GM23338 (cell line): ENCODE measurements at regions not wholly inside any gene's neighbourhood (a gene's known extent, or its start where the extent isn't known, plus 50 kb on each side); places are given as distances from the start of the nearest gene placed in this dataset.

Experiments used
- ATAC-seq: fragments of 200-7000 bp; cut with Tn5 transposase; 3 replicates; pipeline ENCODE4 v1.9.1; 2020
- DNase-seq: peaks from one replicate; pipeline ENCODE4 v3.0.0-alpha.2; 2015; ENCODE audit warnings: low spot score
- H2AFZ ChIP-seq: fragments of 200-600 bp; sonication (generic); 2 replicates; pipeline ENCODE4 v1.8.0; 2016; ENCODE audit warnings: antibody characterized with exemption, mild to moderate bottlenecking, moderate library complexity
- H3F3A ChIP-seq: fragments of 200-600 bp; sonication (generic); replicated peaks from 2 replicates; pipeline ENCODE4 v1.8.0; 2017; ENCODE audit warnings: antibody characterized with exemption, mixed run types, low read depth
- H3K27ac ChIP-seq: fragments of 200-600 bp; sonication (generic); 2 replicates; pipeline ENCODE4 v1.6.1; 2016; ENCODE audit warnings: low read depth
- H3K27me3 ChIP-seq: fragments of 200-600 bp; sonication (generic); 2 replicates; pipeline ENCODE4 v1.8.0; 2016; ENCODE audit warnings: mild to moderate bottlenecking, mixed run types, moderate library complexity; ENCODE audit not compliant: insufficient read depth
- H3K36me3 ChIP-seq: fragments of 200-600 bp; sonication (generic); 2 replicates; pipeline ENCODE4 v1.8.0; 2016; ENCODE audit warnings: mild to moderate bottlenecking; ENCODE audit not compliant: insufficient read depth
- H3K4me1 ChIP-seq: fragments of 200-600 bp; sonication (generic); 2 replicates; pipeline ENCODE4 v1.8.0; 2016; ENCODE audit warnings: mild to moderate bottlenecking, moderate library complexity; ENCODE audit not compliant: insufficient read depth
- H3K4me2 ChIP-seq: fragments of 200-600 bp; sonication (generic); 2 replicates; pipeline ENCODE4 v1.7.1; 2017; ENCODE audit warnings: mixed run types
- H3K4me3 ChIP-seq: fragments of 200-600 bp; sonication (generic); 2 replicates; pipeline ENCODE4 v1.6.1; 2016; ENCODE audit warnings: mixed run types
- H3K79me2 ChIP-seq: fragments of 200-600 bp; sonication (generic); replicated peaks from 2 replicates; pipeline ENCODE4 v1.8.0; 2017; ENCODE audit warnings: mild to moderate bottlenecking; ENCODE audit not compliant: insufficient read depth
- H3K9me2 ChIP-seq: fragments of 200-600 bp; sonication (generic); 2 replicates; pipeline ENCODE4 v1.8.0; 2017; ENCODE audit not compliant: insufficient read depth
- H4K20me1 ChIP-seq: fragments of 200-600 bp; sonication (generic); replicated peaks from 2 replicates; pipeline ENCODE4 v1.8.0; 2017; ENCODE audit warnings: mild to moderate bottlenecking; ENCODE audit not compliant: insufficient read depth
- H3K27ac Mint-ChIP-seq: 2 replicates; pipeline ENCODE4 v1.8.0; 2020; ENCODE audit warnings: inconsistent platforms, mild to moderate bottlenecking, moderate library complexity, mixed read lengths
- H3K27me3 Mint-ChIP-seq: 3 replicates; pipeline ENCODE4 v1.8.0; 2022; ENCODE audit warnings: low read depth, mild to moderate bottlenecking, moderate library complexity, mixed read lengths, inconsistent platforms; ENCODE audit not compliant: insufficient read depth, poor library complexity
- H3K36me3 Mint-ChIP-seq: 3 replicates; pipeline ENCODE4 v1.8.0; 2021; ENCODE audit warnings: low read depth, mild to moderate bottlenecking, inconsistent platforms, moderate library complexity, mixed read lengths
- H3K4me1 Mint-ChIP-seq: 3 replicates; pipeline ENCODE4 v1.8.0; 2020; ENCODE audit warnings: mild to moderate bottlenecking, inconsistent platforms, mixed read lengths
- H3K4me3 Mint-ChIP-seq: 3 replicates; pipeline ENCODE4 v1.8.0; 2021; ENCODE audit warnings: moderate library complexity, mild to moderate bottlenecking, inconsistent platforms, mixed read lengths
- H3K9me3 Mint-ChIP-seq: 3 replicates; pipeline ENCODE4 v1.8.0; 2020; ENCODE audit warnings: moderate library complexity, mild to moderate bottlenecking, inconsistent platforms, mixed read lengths
- CREB1 ChIP-seq: fragments of 250-450 bp; sonication (Bioruptor Pico); IDR thresholded peaks from 2 replicates; pipeline ENCODE4 v1.5.0; 2020; ENCODE audit warnings: low read depth, mild to moderate bottlenecking, moderate library complexity
- EZH2 ChIP-seq: fragments of 200-600 bp; sonication (generic); IDR thresholded peaks from one replicate; pipeline ENCODE4 v1.8.0; 2017; ENCODE audit warnings: antibody characterized with exemption, mild to moderate bottlenecking, low read depth; ENCODE audit not compliant: unreplicated experiment
- EZH2phosphoT487 ChIP-seq: fragments of 200-600 bp; sonication (generic); IDR thresholded peaks from one replicate; pipeline ENCODE4 v1.8.1; 2018; ENCODE audit warnings: antibody characterized with exemption; ENCODE audit not compliant: unreplicated experiment
- POLR2AphosphoS5 ChIP-seq: IDR thresholded peaks from 2 replicates; pipeline ENCODE4 v1.6.1; 2016; ENCODE audit warnings: antibody characterized with exemption, low read depth
- STAT1 ChIP-seq: IDR thresholded peaks from one replicate; pipeline ENCODE4 v1.6.1; 2016; ENCODE audit warnings: antibody characterized with exemption; ENCODE audit not compliant: unreplicated experiment
- ZNF114 ChIP-seq: fragments of 250-450 bp; sonication (Bioruptor Pico); IDR thresholded peaks from 2 replicates; pipeline ENCODE4 v1.5.0; 2020; ENCODE audit warnings: mild to moderate bottlenecking, moderate library complexity
- TF ChIP-seq, protein P1 (sequence below): fragments of 250-450 bp; sonication (Bioruptor Pico); IDR thresholded peaks from 2 replicates; pipeline ENCODE4 v1.5.0; 2020; ENCODE audit warnings: mild to moderate bottlenecking, moderate library complexity
- TF ChIP-seq, protein P2 (sequence below): IDR thresholded peaks from one replicate; pipeline ENCODE4 v1.6.1; 2018; ENCODE audit warnings: antibody characterized with exemption; ENCODE audit not compliant: unreplicated experiment

- Histone ChIP-seq H2AFZ (peak overlapping the region; percentile 74; the same call in 1 of the 2 replicates), H3K4me1 (peaks cover 21% of the 10 kb centered on the region), H3K9me2 (0 out of 2 replicates have a peak, but pooled peaks cover 3% of the 10 kb centered on the region), H3K27me3 (no peaks in the 10 kb centered on the region), H3K36me3 (no peaks in the 10 kb centered on the region), H3K4me3 (no peak overlapping the region), H4K20me1 (no peaks in the 10 kb centered on the region), H3K4me2 (no peak overlapping the region), H3F3A (no peaks in the 10 kb centered on the region), H3K27ac (no peak overlapping the region), H3K79me2 (no peaks in the 10 kb centered on the region)
- Mint-ChIP-seq H3K27ac (no peak overlapping the region), H3K4me1 (peaks cover 28% of the 10 kb centered on the region), H3K4me3 (no peak overlapping the region), H3K36me3 (no peaks in the 10 kb centered on the region), H3K27me3 (peaks cover 2% of the 10 kb centered on the region), H3K9me3 (no peaks in the 10 kb centered on the region)
- TF ChIP-seq POLR2AphosphoS5 = no peak
- TF ChIP-seq STAT1 = no peak
- TF ChIP-seq EZH2phosphoT487 = no peak
- TF ChIP-seq, protein P1, sequence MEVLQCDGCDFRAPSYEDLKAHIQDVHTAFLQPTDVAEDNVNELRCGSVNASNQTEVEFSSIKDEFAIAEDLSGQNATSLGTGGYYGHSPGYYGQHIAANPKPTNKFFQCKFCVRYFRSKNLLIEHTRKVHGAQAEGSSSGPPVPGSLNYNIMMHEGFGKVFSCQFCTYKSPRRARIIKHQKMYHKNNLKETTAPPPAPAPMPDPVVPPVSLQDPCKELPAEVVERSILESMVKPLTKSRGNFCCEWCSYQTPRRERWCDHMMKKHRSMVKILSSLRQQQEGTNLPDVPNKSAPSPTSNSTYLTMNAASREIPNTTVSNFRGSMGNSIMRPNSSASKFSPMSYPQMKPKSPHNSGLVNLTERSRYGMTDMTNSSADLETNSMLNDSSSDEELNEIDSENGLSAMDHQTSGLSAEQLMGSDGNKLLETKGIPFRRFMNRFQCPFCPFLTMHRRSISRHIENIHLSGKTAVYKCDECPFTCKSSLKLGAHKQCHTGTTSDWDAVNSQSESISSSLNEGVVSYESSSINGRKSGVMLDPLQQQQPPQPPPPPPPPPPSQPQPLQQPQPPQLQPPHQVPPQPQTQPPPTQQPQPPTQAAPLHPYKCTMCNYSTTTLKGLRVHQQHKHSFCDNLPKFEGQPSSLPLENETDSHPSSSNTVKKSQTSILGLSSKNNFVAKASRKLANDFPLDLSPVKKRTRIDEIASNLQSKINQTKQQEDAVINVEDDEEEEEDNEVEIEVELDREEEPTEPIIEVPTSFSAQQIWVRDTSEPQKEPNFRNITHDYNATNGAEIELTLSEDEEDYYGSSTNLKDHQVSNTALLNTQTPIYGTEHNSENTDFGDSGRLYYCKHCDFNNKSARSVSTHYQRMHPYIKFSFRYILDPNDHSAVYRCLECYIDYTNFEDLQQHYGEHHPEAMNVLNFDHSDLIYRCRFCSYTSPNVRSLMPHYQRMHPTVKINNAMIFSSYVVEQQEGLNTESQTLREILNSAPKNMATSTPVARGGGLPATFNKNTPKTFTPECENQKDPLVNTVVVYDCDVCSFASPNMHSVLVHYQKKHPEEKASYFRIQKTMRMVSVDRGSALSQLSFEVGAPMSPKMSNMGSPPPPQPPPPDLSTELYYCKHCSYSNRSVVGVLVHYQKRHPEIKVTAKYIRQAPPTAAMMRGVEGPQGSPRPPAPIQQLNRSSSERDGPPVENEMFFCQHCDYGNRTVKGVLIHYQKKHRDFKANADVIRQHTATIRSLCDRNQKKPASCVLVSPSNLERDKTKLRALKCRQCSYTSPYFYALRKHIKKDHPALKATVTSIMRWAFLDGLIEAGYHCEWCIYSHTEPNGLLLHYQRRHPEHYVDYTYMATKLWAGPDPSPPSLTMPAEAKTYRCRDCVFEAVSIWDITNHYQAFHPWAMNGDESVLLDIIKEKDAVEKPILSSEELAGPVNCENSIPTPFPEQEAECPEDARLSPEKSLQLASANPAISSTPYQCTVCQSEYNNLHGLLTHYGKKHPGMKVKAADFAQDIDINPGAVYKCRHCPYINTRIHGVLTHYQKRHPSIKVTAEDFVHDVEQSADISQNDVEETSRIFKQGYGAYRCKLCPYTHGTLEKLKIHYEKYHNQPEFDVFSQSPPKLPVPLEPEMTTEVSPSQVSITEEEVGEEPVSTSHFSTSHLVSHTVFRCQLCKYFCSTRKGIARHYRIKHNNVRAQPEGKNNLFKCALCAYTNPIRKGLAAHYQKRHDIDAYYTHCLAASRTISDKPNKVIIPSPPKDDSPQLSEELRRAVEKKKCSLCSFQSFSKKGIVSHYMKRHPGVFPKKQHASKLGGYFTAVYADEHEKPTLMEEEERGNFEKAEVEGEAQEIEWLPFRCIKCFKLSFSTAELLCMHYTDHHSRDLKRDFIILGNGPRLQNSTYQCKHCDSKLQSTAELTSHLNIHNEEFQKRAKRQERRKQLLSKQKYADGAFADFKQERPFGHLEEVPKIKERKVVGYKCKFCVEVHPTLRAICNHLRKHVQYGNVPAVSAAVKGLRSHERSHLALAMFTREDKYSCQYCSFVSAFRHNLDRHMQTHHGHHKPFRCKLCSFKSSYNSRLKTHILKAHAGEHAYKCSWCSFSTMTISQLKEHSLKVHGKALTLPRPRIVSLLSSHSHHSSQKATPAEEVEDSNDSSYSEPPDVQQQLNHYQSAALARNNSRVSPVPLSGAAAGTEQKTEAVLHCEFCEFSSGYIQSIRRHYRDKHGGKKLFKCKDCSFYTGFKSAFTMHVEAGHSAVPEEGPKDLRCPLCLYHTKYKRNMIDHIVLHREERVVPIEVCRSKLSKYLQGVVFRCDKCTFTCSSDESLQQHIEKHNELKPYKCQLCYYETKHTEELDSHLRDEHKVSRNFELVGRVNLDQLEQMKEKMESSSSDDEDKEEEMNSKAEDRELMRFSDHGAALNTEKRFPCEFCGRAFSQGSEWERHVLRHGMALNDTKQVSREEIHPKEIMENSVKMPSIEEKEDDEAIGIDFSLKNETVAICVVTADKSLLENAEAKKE (CRISPR knock-in tag) = no peak
- no peak for TF ChIP-seq ZNF114 (CRISPR knock-in tag)
- TF ChIP-seq CREB1 = no peak
- TF ChIP-seq, protein P2, sequence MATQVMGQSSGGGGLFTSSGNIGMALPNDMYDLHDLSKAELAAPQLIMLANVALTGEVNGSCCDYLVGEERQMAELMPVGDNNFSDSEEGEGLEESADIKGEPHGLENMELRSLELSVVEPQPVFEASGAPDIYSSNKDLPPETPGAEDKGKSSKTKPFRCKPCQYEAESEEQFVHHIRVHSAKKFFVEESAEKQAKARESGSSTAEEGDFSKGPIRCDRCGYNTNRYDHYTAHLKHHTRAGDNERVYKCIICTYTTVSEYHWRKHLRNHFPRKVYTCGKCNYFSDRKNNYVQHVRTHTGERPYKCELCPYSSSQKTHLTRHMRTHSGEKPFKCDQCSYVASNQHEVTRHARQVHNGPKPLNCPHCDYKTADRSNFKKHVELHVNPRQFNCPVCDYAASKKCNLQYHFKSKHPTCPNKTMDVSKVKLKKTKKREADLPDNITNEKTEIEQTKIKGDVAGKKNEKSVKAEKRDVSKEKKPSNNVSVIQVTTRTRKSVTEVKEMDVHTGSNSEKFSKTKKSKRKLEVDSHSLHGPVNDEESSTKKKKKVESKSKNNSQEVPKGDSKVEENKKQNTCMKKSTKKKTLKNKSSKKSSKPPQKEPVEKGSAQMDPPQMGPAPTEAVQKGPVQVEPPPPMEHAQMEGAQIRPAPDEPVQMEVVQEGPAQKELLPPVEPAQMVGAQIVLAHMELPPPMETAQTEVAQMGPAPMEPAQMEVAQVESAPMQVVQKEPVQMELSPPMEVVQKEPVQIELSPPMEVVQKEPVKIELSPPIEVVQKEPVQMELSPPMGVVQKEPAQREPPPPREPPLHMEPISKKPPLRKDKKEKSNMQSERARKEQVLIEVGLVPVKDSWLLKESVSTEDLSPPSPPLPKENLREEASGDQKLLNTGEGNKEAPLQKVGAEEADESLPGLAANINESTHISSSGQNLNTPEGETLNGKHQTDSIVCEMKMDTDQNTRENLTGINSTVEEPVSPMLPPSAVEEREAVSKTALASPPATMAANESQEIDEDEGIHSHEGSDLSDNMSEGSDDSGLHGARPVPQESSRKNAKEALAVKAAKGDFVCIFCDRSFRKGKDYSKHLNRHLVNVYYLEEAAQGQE = no peak
- TF ChIP-seq EZH2 = no peak
- DNase-seq = no peak
- ATAC-seq = no peak
Observed at GRCh38 chr2:41867553-41867952, 180.3 kb upstream of the PKDCC start.
